DOHH2 (cell line): ENCODE measurements at regions not wholly inside any gene's neighbourhood (a gene's known extent, or its start where the extent isn't known, plus 50 kb on each side); places are given as distances from the start of the nearest gene placed in this dataset.

Experiments
- H3F3A ChIP-seq: fragments of 200-600 bp; sonication (generic), shearing (Covaris generic); 2 replicates; pipeline ENCODE4 v1.6.0; 2016; ENCODE audit warnings: antibody characterized with exemption, mild to moderate bottlenecking; ENCODE audit not compliant: control insufficient read depth, insufficient read depth
- H3K27ac ChIP-seq: fragments of 200-600 bp; sonication (generic); 2 replicates; pipeline ENCODE4 v1.5.1; 2014; ENCODE audit warnings: low read depth, mild to moderate bottlenecking, low read length, moderate library complexity
- H3K27me3 ChIP-seq: fragments of 200-600 bp; sonication (generic); 2 replicates; pipeline ENCODE4 v1.6.1; 2014; ENCODE audit warnings: mild to moderate bottlenecking, low read length, mixed read lengths; ENCODE audit not compliant: control insufficient read depth
- H3K36me3 ChIP-seq: fragments of 200-600 bp; sonication (generic); 2 replicates; pipeline ENCODE4 v1.6.1; 2014; ENCODE audit warnings: mild to moderate bottlenecking, low read length, moderate library complexity, mixed read lengths; ENCODE audit not compliant: control insufficient read depth
- H3K4me1 ChIP-seq: fragments of 200-600 bp; sonication (generic); 2 replicates; pipeline ENCODE4 v1.6.1; 2014; ENCODE audit warnings: mild to moderate bottlenecking, low read length, mixed read lengths; ENCODE audit not compliant: control insufficient read depth
- H3K4me2 ChIP-seq: fragments of 200-600 bp; sonication (generic); 2 replicates; pipeline ENCODE4 v1.6.0; 2014; ENCODE audit warnings: mild to moderate bottlenecking, low read length, moderate library complexity
- H3K4me3 ChIP-seq: fragments of 200-600 bp; sonication (generic); 2 replicates; pipeline ENCODE4 v1.5.1; 2014; ENCODE audit warnings: mild to moderate bottlenecking, low read length, mixed read lengths
- H3K79me2 ChIP-seq: fragments of 200-600 bp; sonication (generic); 2 replicates; pipeline ENCODE4 v1.6.1; 2014; ENCODE audit warnings: mild to moderate bottlenecking, low read length, mixed read lengths; ENCODE audit not compliant: control insufficient read depth
- H3K9me2 ChIP-seq: fragments of 200-600 bp; sonication (generic); replicated peaks from 2 replicates; pipeline ENCODE4 v1.6.1; 2014; ENCODE audit warnings: mild to moderate bottlenecking, low read length, mixed read lengths; ENCODE audit not compliant: control insufficient read depth
- H3K9me3 ChIP-seq: fragments of 200-600 bp; sonication (generic); 2 replicates; pipeline ENCODE4 v1.6.1; 2014; ENCODE audit warnings: antibody characterized with exemption, low read length, mixed read lengths; ENCODE audit not compliant: control insufficient read depth, insufficient read depth
- H4K20me1 ChIP-seq: fragments of 200-600 bp; sonication (generic); 2 replicates; pipeline ENCODE4 v1.6.0; 2014; ENCODE audit warnings: low read depth, mild to moderate bottlenecking, antibody characterized with exemption, low read length, moderate library complexity; ENCODE audit not compliant: control insufficient read depth, insufficient read depth
- EZH2phosphoT487 ChIP-seq: fragments of 200-600 bp; sonication (generic); IDR thresholded peaks from 2 replicates; pipeline ENCODE4 v1.6.1; 2017; ENCODE audit warnings: borderline replicate concordance, mild to moderate bottlenecking, antibody characterized with exemption, low read length, moderate library complexity, mixed read lengths
- TF ChIP-seq, protein P1 (sequence below): fragments of 200-600 bp; sonication (generic); IDR thresholded peaks from one replicate; pipeline ENCODE4 v1.5.1; 2014; ENCODE audit warnings: antibody characterized with exemption, mild to moderate bottlenecking, low read depth, low read length; ENCODE audit not compliant: poor library complexity, severe bottlenecking

DNA sequence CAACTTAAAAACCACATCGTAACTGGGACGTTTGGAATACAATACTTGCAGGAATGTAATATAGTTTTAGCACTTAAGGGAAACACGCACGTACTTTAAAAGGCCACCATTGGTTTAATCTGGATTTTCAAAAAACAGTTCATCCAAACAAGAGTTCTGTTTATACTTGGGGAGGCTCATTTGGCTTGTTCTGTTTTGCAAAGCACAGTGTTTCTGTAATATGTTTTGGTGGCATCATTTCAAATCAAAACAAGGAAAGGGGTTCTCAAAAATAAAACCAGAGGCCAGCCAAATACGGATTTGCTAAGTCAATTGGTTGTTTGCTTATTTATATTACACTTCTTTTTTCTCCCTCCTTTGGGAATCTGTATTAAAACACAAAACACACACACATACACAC is 656.1 kb upstream of the SOX9 start:
- no peak overlapping the region for H3K4me2 ChIP-seq
- no peaks in the 10 kb centered on the region for H3K36me3 ChIP-seq
- H3K79me2 ChIP-seq, result no peaks in the 10 kb centered on the region
- H3K27ac ChIP-seq, result no peak overlapping the region
- H3F3A ChIP-seq, result no peaks in the 10 kb centered on the region
- no peaks in the 10 kb centered on the region for H3K4me1 ChIP-seq
- H3K9me3 ChIP-seq, result no peaks in the 10 kb centered on the region
- TF ChIP-seq, protein P1, sequence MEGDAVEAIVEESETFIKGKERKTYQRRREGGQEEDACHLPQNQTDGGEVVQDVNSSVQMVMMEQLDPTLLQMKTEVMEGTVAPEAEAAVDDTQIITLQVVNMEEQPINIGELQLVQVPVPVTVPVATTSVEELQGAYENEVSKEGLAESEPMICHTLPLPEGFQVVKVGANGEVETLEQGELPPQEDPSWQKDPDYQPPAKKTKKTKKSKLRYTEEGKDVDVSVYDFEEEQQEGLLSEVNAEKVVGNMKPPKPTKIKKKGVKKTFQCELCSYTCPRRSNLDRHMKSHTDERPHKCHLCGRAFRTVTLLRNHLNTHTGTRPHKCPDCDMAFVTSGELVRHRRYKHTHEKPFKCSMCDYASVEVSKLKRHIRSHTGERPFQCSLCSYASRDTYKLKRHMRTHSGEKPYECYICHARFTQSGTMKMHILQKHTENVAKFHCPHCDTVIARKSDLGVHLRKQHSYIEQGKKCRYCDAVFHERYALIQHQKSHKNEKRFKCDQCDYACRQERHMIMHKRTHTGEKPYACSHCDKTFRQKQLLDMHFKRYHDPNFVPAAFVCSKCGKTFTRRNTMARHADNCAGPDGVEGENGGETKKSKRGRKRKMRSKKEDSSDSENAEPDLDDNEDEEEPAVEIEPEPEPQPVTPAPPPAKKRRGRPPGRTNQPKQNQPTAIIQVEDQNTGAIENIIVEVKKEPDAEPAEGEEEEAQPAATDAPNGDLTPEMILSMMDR, result no peak
- no peak for TF ChIP-seq EZH2phosphoT487
- H4K20me1 ChIP-seq, result no peaks in the 10 kb centered on the region
- H3K4me3 ChIP-seq, result no peak overlapping the region
- no peaks in the 10 kb centered on the region for H3K27me3 ChIP-seq
- H3K9me2 ChIP-seq, result no peaks in the 10 kb centered on the region

DNA sequence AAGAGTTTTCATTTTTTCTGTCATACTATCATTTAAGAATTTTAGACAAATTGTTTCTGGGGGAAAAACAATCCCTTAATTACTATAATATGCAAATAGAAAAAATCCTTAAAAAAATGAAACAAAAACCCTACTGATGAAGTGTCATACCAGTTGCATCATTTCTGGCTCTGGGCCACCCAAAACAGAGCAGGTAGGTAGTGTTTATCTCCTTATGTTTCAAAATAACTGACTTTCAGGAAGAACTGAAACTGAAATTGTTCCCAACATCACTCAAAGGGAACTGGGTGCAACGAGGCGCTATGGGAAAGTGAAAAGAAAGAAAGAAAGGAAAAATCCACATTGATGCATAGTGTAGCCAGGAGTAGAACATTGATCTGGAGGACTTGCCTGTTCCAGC is 653.1 kb upstream of the SOX9 start:
- H3K4me1 ChIP-seq, result no peaks in the 10 kb centered on the region
- no peaks in the 10 kb centered on the region for H3K9me2 ChIP-seq
- no peaks in the 10 kb centered on the region for H3K79me2 ChIP-seq
- H3F3A ChIP-seq, result no peaks in the 10 kb centered on the region
- H3K9me3 ChIP-seq, result no peaks in the 10 kb centered on the region
- TF ChIP-seq, protein P1, result no peak
- TF ChIP-seq EZH2phosphoT487, result no peak
- H3K27me3 ChIP-seq, result no peaks in the 10 kb centered on the region
- no peak overlapping the region for H3K4me2 ChIP-seq
- no peaks in the 10 kb centered on the region for H3K36me3 ChIP-seq
- no peak overlapping the region for H3K27ac ChIP-seq
- H4K20me1 ChIP-seq, result no peaks in the 10 kb centered on the region
- no peak overlapping the region for H3K4me3 ChIP-seq

DNA sequence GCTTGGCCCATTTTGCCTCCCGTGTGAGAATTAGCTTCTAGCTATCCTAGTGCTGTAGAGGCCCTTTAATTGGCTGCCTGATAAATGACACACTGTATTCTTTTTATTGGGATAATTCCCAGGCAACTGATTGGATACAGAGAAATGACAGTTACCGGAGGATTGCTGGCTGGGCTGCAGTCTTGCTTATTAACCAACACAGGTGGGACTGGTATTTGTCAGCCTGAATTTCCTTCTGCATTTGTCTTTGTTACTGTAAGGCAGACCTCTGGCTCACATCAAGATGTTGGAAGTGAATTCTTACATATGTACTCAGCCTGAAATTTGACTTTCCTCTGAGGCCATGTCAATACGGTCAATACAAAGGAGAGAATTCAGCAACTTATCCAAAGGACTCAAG is 650.8 kb upstream of the SOX9 start:
- no peak overlapping the region for H3K4me2 ChIP-seq
- no peak overlapping the region for H3K4me3 ChIP-seq
- no peaks in the 10 kb centered on the region for H3K9me3 ChIP-seq
- H3K36me3 ChIP-seq, result no peaks in the 10 kb centered on the region
- no peak overlapping the region for H3K27ac ChIP-seq
- H3K9me2 ChIP-seq, result no peaks in the 10 kb centered on the region
- TF ChIP-seq, protein P1, result no peak
- TF ChIP-seq EZH2phosphoT487, result no peak
- no peaks in the 10 kb centered on the region for H4K20me1 ChIP-seq
- H3F3A ChIP-seq, result no peaks in the 10 kb centered on the region
- no peaks in the 10 kb centered on the region for H3K4me1 ChIP-seq
- no peaks in the 10 kb centered on the region for H3K79me2 ChIP-seq
- no peaks in the 10 kb centered on the region for H3K27me3 ChIP-seq
